ENCODE measurements at regions not wholly inside any gene's neighbourhood (a gene's known extent, or its start where the extent isn't known, plus 50 kb on each side); places are given as distances from the start of the nearest gene placed in this dataset.

DNA sequence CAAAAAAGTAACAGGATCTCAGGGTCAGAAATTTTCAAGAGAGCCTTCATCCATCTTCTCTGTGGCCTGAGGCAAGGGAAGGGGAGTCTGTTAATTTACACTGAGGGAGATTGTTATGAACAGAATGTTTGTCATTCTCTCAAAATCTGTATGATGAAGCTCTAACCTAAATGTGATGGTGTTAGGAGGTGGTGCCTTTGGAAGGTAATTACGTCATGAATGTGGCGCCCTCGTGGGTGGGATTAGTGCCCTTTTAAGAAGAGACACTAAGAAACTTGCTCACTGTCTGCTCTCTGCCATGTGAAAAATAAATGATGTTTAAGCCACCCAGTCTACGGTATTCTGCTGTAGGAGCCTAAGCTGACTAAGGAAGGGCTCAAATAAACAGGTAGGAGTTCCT is 521.6 kb downstream of the SNAPC1 start:
- H3K27me3 ChIP-seq: no peaks in the 10 kb centered on the region
- H3K9me3 ChIP-seq (replicated peaks): no peaks in the 10 kb centered on the region
- DNase-seq: no peak
- H3K36me3 ChIP-seq: no peaks in the 10 kb centered on the region
- H3K4me3 ChIP-seq: no peak overlapping the region
- no peak overlapping the region for H3K27ac ChIP-seq
- H3K4me1 ChIP-seq: no peaks in the 10 kb centered on the region

DNA sequence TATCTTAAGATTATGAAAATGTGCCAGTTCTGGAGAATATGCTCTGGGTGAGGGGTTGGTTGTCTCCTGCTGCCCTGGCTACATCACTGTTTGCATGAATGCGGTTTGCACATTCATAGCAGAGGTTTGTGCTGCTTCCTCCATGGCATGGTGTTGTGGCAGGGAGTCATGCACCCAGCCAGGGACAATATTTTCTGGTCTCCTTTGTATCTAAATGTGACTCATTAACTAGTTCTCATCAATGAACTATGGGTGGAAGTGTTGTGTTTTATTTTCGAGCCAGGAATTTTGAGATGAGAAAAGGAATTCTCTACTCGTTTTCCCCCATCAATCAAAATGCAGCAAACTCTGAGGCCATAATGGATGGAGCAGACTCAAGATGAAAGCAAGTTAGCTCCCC is 527.3 kb downstream of the SNAPC1 start:
- H3K36me3 ChIP-seq: no peaks in the 10 kb centered on the region
- H3K9me3 ChIP-seq (replicated peaks): no peaks in the 10 kb centered on the region
- H3K27me3 ChIP-seq: no peaks in the 10 kb centered on the region
- no peak overlapping the region for H3K27ac ChIP-seq
- no peak for DNase-seq
- H3K4me3 ChIP-seq: no peak overlapping the region
- H3K4me1 ChIP-seq: no peaks in the 10 kb centered on the region

DNA sequence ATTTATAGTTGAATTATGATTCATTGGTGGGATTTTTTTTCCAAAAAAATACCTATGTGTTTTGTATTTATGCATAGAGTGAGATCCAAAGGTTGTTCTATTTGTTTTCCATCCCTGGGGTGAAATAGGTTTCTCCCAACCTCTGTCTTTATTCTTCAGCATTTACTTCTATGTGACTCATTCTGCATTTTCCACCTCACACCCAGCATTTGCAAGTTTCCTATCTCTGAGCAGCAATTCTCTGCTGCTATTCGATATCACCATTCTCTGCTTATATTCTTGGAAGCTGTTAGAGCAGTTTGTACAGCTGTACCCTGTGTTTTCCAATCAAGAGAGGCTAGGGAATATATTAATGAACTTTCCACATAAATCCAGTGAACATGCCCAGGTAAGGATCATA is 538.9 kb downstream of the SNAPC1 start:
- Histone ChIP-seq H3K4me1 (no peaks in the 10 kb centered on the region), H3K36me3 (no peaks in the 10 kb centered on the region), H3K27ac (no peak overlapping the region), H3K27me3 (no peaks in the 10 kb centered on the region; the same call in 1 of the 2 replicates), H3K9me3 (replicated peaks) (no peaks in the 10 kb centered on the region), H3K4me3 (no peak overlapping the region)
- DNase-seq: no peak

DNA sequence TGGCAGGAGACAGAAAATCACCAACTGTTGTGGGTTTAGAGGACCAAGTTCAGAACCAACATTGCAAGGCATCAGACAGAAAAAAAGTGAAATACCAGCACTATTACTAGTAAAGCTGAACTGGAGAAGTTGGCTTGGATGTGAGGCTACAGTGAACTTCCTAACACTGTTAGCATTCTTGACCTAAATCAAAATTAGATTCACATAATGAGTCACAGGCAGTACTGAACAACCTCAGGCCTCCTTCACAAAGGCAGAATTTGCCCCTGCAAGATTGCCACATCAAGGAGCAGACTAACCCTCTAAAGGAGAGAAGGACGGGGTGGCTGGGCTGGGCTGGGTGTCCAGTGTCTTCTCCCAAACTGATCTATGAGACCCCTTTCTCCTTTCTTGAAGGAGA is 539.7 kb downstream of the SNAPC1 start:
- Histone ChIP-seq H3K36me3 (no peaks in the 10 kb centered on the region), H3K27me3 (no peaks in the 10 kb centered on the region; the same call in 1 of the 2 replicates), H3K4me3 (no peak overlapping the region), H3K9me3 (replicated peaks) (no peaks in the 10 kb centered on the region), H3K4me1 (no peaks in the 10 kb centered on the region), H3K27ac (no peak overlapping the region)
- no peak for DNase-seq

DNA sequence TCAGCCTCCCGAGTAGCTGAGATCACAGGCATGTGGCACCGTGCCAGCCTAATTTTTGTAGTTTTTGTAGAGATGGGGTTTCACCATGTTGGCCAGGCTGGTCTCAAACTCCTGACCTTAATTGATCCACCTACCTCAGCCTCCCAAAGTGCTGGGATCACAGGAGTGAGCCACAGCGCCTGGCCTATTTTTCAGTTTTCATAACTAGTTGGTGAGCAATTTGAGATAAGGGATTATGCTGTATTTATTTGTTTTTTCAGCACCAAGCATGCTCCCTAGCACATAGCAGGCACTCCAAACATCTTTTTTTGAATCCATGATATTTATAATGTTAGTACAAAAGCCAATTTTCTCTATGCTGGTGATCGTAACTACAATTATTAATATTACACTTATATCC is 541.2 kb downstream of the SNAPC1 start:
- no peaks in the 10 kb centered on the region for H3K36me3 ChIP-seq
- no peaks in the 10 kb centered on the region for H3K27me3 ChIP-seq
- no peaks in the 10 kb centered on the region for H3K9me3 ChIP-seq (replicated peaks)
- no peak for DNase-seq
- H3K27ac ChIP-seq: no peak overlapping the region
- no peaks in the 10 kb centered on the region for H3K4me1 ChIP-seq
- no peak overlapping the region for H3K4me3 ChIP-seq

DNA sequence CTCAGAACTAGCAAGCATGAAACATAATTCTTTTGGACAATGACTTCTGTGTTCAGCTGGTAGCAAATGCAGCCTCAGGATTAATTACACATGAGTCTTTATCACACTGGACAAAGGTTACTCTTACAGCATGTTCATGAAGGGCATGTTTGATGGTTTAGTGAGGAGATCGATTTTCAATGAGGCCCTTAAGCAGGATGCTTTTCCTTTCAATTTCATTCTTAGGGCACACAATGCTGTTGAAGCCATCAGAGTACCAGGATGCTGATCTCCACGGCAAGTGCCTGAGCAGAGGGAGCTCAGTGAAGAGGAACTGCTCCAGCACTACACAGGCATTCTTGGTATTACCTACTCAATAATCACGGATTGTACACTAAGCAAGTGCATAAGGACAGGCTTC is 542.0 kb downstream of the SNAPC1 start:
- Histone ChIP-seq H3K9me3 (replicated peaks) (no peaks in the 10 kb centered on the region), H3K27ac (no peak overlapping the region), H3K36me3 (no peaks in the 10 kb centered on the region), H3K27me3 (no peaks in the 10 kb centered on the region), H3K4me1 (no peaks in the 10 kb centered on the region), H3K4me3 (no peak overlapping the region)
- DNase-seq: no peak

DNA sequence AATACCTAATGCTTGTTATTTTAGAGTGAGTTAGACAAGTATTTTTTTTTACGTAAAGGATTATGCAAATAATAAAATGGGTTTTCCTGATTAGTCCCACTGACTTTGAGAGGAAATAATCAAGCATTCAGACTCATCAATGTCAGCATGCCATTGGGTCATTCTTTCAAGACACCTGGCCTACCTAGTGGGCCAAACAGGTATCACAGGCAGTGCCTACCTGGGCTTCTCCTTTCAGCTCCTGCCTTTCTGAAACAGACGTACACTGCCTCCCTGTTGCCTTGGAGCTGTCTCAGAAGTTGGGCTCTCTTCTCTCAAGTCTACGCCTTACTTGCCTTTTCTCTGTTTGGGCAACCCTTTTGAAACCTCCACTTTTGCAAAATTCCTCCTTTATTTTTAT is 545.6 kb downstream of the SNAPC1 start:
- Histone ChIP-seq H3K27ac (no peak overlapping the region), H3K27me3 (no peaks in the 10 kb centered on the region), H3K4me1 (no peaks in the 10 kb centered on the region), H3K36me3 (no peaks in the 10 kb centered on the region), H3K4me3 (no peak overlapping the region), H3K9me3 (replicated peaks) (no peaks in the 10 kb centered on the region)
- DNase-seq: no peak

DNA sequence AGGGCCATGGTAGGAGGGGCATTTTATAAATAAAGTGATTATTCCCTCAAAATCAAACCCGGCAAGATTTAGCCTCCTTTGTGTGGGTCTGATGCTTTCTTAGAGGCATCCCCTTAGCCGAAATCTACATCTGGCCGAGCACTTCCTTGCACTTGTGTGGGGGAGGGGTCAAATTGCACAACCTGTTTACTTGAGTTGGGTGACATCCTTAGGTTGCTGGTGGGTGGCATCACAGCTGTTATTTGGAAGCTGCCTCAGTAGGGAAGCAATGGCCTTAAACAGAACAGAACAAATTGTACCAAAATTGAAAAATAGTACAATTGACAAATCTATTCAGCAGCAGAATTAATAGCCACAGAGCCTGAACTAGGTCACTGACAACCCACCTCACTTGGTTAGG is 546.1 kb downstream of the SNAPC1 start:
- H3K36me3 ChIP-seq: no peaks in the 10 kb centered on the region
- no peaks in the 10 kb centered on the region for H3K9me3 ChIP-seq (replicated peaks)
- H3K27ac ChIP-seq: no peak overlapping the region
- H3K27me3 ChIP-seq: no peaks in the 10 kb centered on the region
- no peak overlapping the region for H3K4me3 ChIP-seq
- DNase-seq: no peak
- no peaks in the 10 kb centered on the region for H3K4me1 ChIP-seq

DNA sequence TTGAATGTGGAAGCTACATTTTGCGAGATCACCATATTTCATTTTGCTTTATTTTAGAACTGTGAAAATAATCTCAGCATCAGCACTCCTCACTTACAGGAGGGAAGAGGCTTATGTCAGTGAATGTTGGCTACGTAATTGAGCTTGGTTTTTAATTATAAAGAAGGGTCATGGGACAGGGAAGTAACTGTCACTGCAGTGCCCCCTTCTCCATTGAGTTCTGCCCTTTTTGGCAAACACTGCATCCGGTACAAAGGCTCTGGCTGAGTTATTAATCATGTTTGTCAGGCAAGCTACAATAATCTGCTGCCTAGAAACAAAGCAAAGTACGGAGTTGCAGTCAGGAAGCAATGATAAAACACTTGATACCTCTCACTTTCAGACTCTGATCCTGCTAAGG is 546.7 kb downstream of the SNAPC1 start:
- DNase-seq: no peak
- no peaks in the 10 kb centered on the region for H3K4me1 ChIP-seq
- H3K27me3 ChIP-seq: no peaks in the 10 kb centered on the region
- no peak overlapping the region for H3K4me3 ChIP-seq
- H3K36me3 ChIP-seq: no peaks in the 10 kb centered on the region
- H3K27ac ChIP-seq: no peak overlapping the region
- no peaks in the 10 kb centered on the region for H3K9me3 ChIP-seq (replicated peaks)

DNA sequence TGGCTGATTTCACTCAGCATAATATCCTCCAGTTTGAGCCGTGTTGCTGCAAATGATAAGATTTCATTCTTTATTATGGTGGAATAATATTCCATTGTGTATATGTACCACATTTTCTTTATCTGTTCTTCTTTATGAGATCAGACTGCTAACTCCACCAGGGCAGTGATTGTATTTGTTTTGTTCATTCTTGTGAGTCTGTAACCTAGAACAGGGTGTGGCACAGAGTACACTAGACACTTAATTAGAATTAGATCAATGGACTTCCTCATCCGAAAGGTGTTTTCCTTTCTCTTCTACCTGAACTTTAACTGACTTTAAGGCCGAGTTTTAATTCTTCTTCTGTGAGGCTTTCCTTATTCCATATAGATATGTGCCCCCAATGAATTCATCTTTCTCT is 551.0 kb downstream of the SNAPC1 start:
- Histone ChIP-seq H3K4me3 (no peak overlapping the region), H3K4me1 (no peaks in the 10 kb centered on the region), H3K36me3 (no peaks in the 10 kb centered on the region), H3K27me3 (no peaks in the 10 kb centered on the region), H3K27ac (no peak overlapping the region), H3K9me3 (replicated peaks) (no peaks in the 10 kb centered on the region)
- DNase-seq: no peak

DNA sequence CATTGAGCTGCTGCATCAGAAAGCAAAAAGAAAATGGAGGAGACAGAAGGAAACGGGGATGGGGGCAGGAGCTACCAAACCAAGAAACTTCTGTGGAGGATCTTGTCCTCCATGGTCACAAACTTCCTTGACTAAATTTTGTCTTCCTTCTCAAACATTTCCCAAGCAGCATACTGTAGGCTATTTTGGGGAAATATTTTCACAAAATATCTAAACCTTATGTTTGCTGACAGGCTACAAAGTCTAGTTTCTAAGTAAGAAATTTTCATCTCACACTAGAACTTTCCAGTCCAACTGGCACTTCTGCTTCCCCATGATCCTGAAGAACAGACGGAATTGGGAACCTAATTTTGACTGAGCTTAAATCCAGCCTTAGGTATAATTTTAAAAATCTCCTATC is 552.0 kb downstream of the SNAPC1 start:
- Histone ChIP-seq H3K4me1 (no peaks in the 10 kb centered on the region), H3K9me3 (replicated peaks) (no peaks in the 10 kb centered on the region), H3K4me3 (no peak overlapping the region), H3K27me3 (no peaks in the 10 kb centered on the region), H3K27ac (no peak overlapping the region), H3K36me3 (no peaks in the 10 kb centered on the region)
- no peak for DNase-seq

DNA sequence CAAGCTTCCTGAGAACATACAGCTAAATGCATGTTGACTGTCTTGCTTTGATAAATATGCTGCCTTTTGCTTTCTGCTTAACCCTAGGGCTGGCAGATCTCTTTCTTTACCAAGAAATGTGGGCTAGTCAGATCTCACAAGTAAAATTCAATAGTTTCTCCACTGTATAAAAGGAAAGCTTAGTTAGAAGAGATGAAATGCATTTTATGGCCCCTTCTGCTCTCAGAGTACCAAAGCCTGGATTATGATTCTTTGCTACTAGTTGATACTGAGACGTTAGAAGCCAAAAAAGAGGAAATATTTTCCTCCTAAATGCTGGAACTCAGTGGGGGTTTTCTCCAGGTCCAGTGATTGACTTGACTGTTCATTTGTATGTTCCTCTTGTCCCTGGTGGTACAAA is 552.7 kb downstream of the SNAPC1 start:
- Histone ChIP-seq H3K4me1 (no peaks in the 10 kb centered on the region), H3K4me3 (no peak overlapping the region), H3K27me3 (no peaks in the 10 kb centered on the region), H3K27ac (no peak overlapping the region), H3K9me3 (replicated peaks) (no peaks in the 10 kb centered on the region), H3K36me3 (no peaks in the 10 kb centered on the region)
- DNase-seq: no peak

DNA sequence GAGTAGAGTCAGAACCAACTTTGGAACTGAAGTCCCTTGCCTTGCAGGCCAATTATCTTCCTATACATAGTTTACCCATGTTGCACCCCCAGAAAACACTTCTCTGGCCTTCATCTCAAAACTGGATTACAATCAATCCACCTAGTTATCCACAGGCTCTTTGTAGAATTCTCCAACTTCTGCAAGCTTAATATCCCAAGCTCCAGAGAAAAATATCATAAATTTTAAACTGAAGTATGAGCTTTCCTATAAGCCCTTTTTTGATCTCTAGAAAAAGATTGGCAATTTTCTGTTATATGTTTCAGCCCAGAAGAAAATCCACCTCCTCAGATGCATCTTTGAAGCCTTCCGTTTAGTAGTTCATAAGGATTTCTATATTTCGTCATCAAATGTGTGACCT is 553.4 kb downstream of the SNAPC1 start:
- Histone ChIP-seq H3K4me1 (no peaks in the 10 kb centered on the region), H3K27me3 (no peaks in the 10 kb centered on the region), H3K36me3 (no peaks in the 10 kb centered on the region), H3K27ac (no peak overlapping the region), H3K9me3 (replicated peaks) (no peaks in the 10 kb centered on the region), H3K4me3 (no peak overlapping the region)
- DNase-seq: no peak

DNA sequence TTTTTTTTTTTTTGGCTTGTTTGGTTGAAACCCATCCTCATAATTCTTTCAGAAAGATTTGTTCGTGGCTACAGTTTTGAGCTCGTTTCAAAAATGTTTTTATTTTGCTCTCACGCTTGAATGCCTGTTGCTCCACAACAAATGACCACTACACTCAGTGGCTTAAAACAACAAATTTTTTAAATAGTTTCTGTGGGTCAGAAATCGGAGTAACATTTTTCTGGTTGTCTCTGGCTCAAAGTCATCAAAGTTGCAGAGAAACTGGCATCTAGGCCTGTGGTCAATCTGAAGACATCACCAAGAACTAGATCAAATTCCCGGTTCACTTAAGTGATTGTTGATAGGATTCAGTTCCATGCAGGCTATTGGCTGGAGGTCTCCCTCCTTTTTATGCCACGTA is 560.0 kb downstream of the SNAPC1 start:
- Histone ChIP-seq H3K36me3 (no peaks in the 10 kb centered on the region), H3K27ac (no peak overlapping the region), H3K9me3 (replicated peaks) (no peaks in the 10 kb centered on the region), H3K27me3 (no peaks in the 10 kb centered on the region), H3K4me3 (no peak overlapping the region), H3K4me1 (no peaks in the 10 kb centered on the region)
- DNase-seq: no peak

DNA sequence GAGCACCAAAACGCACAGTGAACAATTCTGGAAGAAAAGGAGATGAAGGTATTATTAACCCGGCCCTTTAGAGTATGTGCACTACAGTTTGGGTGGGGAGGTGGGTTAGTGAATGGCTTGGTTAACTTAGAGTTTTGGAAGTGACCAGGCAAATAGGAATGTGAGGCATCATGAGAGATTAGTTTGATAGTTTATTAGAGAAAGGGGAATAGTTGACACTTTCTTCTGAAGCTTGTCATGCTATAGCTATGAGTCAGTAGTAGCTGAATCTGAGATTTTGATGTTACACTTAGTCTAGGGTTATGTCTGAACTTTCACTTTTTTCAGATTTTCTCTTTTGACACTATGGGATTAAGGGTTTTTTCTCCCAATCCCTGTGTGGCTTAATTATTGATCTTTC is 567.2 kb downstream of the SNAPC1 start:
- Histone ChIP-seq H3K27me3 (no peaks in the 10 kb centered on the region), H3K27ac (no peak overlapping the region), H3K4me3 (no peak overlapping the region), H3K9me3 (replicated peaks) (no peaks in the 10 kb centered on the region), H3K36me3 (no peaks in the 10 kb centered on the region), H3K4me1 (no peaks in the 10 kb centered on the region)
- DNase-seq: no peak

DNA sequence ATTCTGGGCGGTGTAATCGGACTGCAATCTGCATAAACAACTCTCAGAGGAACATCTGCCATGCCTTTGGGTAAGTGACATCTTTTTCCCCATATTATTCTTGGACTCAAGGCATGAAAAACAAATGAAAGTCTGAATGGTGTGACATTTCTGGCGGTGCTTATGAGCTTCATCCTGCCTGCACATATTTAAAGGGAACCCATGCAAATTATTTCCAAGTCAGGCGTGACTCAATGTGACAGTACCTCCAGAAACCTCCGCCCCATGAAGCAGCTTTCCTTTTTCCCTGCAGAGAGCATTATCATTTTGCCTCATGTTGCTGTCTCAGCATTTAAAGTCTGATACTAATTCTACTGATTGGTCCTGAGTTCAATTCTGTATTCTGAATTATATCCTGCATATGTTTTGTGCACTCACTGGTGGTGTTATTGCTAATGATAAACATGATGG is 585.4 kb downstream of the SNAPC1 start:
- Histone ChIP-seq H3K9me3 (replicated peaks) (no peaks in the 10 kb centered on the region), H3K27me3 (no peaks in the 10 kb centered on the region), H3K4me1 (no peaks in the 10 kb centered on the region), H3K27ac (no peak overlapping the region), H3K4me3 (no peak overlapping the region), H3K36me3 (no peaks in the 10 kb centered on the region)
- no peak for DNase-seq

DNA sequence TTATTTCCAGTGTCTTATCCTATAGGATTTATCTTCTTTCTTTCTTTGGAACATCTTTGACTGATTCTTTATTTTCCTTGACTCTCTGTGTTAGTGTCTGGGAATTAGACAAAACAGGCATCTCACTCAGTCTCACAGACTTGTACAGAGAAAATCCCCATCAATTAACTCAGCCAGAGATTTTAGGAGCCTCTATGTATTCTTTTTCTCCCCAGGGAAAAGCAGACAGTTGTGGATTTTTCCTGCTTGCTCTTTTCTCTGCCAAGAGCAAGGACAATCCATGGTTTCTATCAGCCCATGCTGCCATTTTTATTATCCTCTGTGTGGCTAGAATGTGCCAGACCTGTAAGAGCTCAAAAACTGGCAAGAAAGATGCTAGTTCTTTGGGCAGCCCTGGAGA is 595.1 kb downstream of the SNAPC1 start:
- Histone ChIP-seq H3K27ac (no peak overlapping the region), H3K36me3 (no peaks in the 10 kb centered on the region), H3K4me3 (no peak overlapping the region), H3K4me1 (no peaks in the 10 kb centered on the region), H3K9me3 (replicated peaks) (no peaks in the 10 kb centered on the region), H3K27me3 (no peaks in the 10 kb centered on the region)
- no peak for DNase-seq

Measured in SJCRH30 (cell line).